CD4-positive, alpha-beta T cell treated with Interferon alpha-2 for 1 hour (primary cell): ENCODE measurements at regions not wholly inside any gene's neighbourhood (a gene's known extent, or its start where the extent isn't known, plus 50 kb on each side); places are given as distances from the start of the nearest gene placed in this dataset.
"Not testable (repeated sequence)": the region's sequence is repeated elsewhere in the genome, so short reads cannot be mapped to it uniquely, and the experiment has no call there.

Source experiments
- DNase-seq, 2 donors: peaks; one replicate each; pipeline ENCODE4 v3.0.0-alpha.2; 2020 to 2022

GRCh38 chr13:22960827-22961226, 220.0 kb upstream of the SGCG start:
- DNase-seq: no peak

GRCh38 chr13:22961342-22961741, 219.4 kb upstream of the SGCG start:
- not testable (repeated sequence) for DNase-seq

GRCh38 chr13:22961835-22962537, 218.8 kb upstream of the SGCG start:
- DNase-seq: no peak

- DNase-seq: not testable (repeated sequence)
Measured at GRCh38 chr13:22963384-22964053, 217.3 kb upstream of the SGCG start.

GRCh38 chr13:22964245-22964966, 216.4 kb upstream of the SGCG start:
- no peak for DNase-seq

GRCh38 chr13:22965011-22965857, 215.5 kb upstream of the SGCG start:
- not testable (repeated sequence) for DNase-seq

GRCh38 chr13:22965858-22966239, 214.9 kb upstream of the SGCG start:
- not testable (repeated sequence) for DNase-seq

- DNase-seq: not testable (repeated sequence)
Measured at GRCh38 chr13:22966753-22967152, 214.0 kb upstream of the SGCG start.

GRCh38 chr13:22967669-22968068, 213.1 kb upstream of the SGCG start:
- no peak for DNase-seq

GRCh38 chr13:22979952-22980351, 200.8 kb upstream of the SGCG start:
- DNase-seq: no peak

- no peak for DNase-seq
Measured at GRCh38 chr13:22980936-22981335, 199.8 kb upstream of the SGCG start.

- DNase-seq: no peak
Measured at GRCh38 chr13:22993148-22993547, 187.6 kb upstream of the SGCG start.

- no peak for DNase-seq
Measured at GRCh38 chr13:23003446-23003845, 177.3 kb upstream of the SGCG start.

GRCh38 chr13:23007426-23007825, 173.4 kb upstream of the SGCG start:
- no peak for DNase-seq

GRCh38 chr13:23018143-23018542, 162.6 kb upstream of the SGCG start:
- DNase-seq: no peak

GRCh38 chr13:23020246-23020843, 160.4 kb upstream of the SGCG start:
- peak; percentile 7 to 30 for DNase-seq

GRCh38 chr13:23021906-23022305, 158.9 kb upstream of the SGCG start:
- DNase-seq: no peak

GRCh38 chr13:23022704-23023103, 158.1 kb upstream of the SGCG start:
- DNase-seq: no peak

GRCh38 chr13:23025864-23026608, 154.7 kb upstream of the SGCG start:
- DNase-seq: no peak

GRCh38 chr13:23039266-23039935, 141.4 kb upstream of the SGCG start:
- DNase-seq: no peak

GRCh38 chr13:23042181-23042580, 138.6 kb upstream of the SGCG start:
- DNase-seq: no peak
